HFFc6 (cell line): ENCODE measurements at regions not wholly inside any gene's neighbourhood (a gene's known extent, or its start where the extent isn't known, plus 50 kb on each side); places are given as distances from the start of the nearest gene placed in this dataset.

ENCODE experiments used
- DNase-seq: peaks from one replicate; pipeline ENCODE4 v3.0.0-alpha.2; 2018
- H3K27ac Mint-ChIP-seq: 2 replicates; pipeline ENCODE4 v1.8.0; 2020; ENCODE audit warnings: mild to moderate bottlenecking, mixed read lengths
- H3K27me3 Mint-ChIP-seq: 2 replicates; pipeline ENCODE4 v1.8.0; 2021; ENCODE audit warnings: mild to moderate bottlenecking, moderate library complexity, mixed read lengths; ENCODE audit not compliant: insufficient read depth
- H3K36me3 Mint-ChIP-seq: 2 replicates; pipeline ENCODE4 v1.8.0; 2021; ENCODE audit warnings: low read depth, mixed read lengths
- H3K4me1 Mint-ChIP-seq: 2 replicates; pipeline ENCODE4 v1.8.0; 2020; ENCODE audit warnings: low read depth, mixed read lengths
- H3K4me3 Mint-ChIP-seq: 2 replicates; pipeline ENCODE4 v1.8.0; 2020; ENCODE audit warnings: mild to moderate bottlenecking, moderate library complexity, mixed read lengths
- H3K9me3 Mint-ChIP-seq: 2 replicates; pipeline ENCODE4 v1.8.0; 2020; ENCODE audit warnings: mild to moderate bottlenecking, mixed read lengths
- CTCF ChIP-seq: fragments of 200-600 bp; sonication (generic); IDR thresholded peaks from 2 replicates; pipeline ENCODE4 v1.5.0; 2021; ENCODE audit warnings: antibody characterized with exemption, mild to moderate bottlenecking

GRCh38 chr5:165149431-165149830, 1644.0 kb downstream of the MAT2B start:
- no peak for TF ChIP-seq CTCF
- H3K36me3 Mint-ChIP-seq, result no peaks in the 10 kb centered on the region
- no peak for DNase-seq
- H3K4me3 Mint-ChIP-seq, result no peak overlapping the region
- H3K27ac Mint-ChIP-seq, result no peak overlapping the region
- H3K4me1 Mint-ChIP-seq, result no peaks in the 10 kb centered on the region
- H3K27me3 Mint-ChIP-seq, result no peaks in the 10 kb centered on the region
- H3K9me3 Mint-ChIP-seq, result peaks cover 52% of the 10 kb centered on the region

GRCh38 chr5:165152058-165152457, 1646.6 kb downstream of the MAT2B start:
- Mint-ChIP-seq H3K4me1 (no peaks in the 10 kb centered on the region), H3K9me3 (peaks cover 45% of the 10 kb centered on the region), H3K4me3 (no peak overlapping the region), H3K27ac (no peak overlapping the region), H3K36me3 (no peaks in the 10 kb centered on the region), H3K27me3 (no peaks in the 10 kb centered on the region; the same call in 1 of the 2 replicates)
- TF ChIP-seq CTCF, result no peak
- DNase-seq, result no peak

GRCh38 chr5:165157219-165157618, 1651.8 kb downstream of the MAT2B start:
- peaks cover 43% of the 10 kb centered on the region for H3K9me3 Mint-ChIP-seq
- no peaks in the 10 kb centered on the region for H3K36me3 Mint-ChIP-seq
- no peaks in the 10 kb centered on the region for H3K4me1 Mint-ChIP-seq
- TF ChIP-seq CTCF, result no peak
- no peak overlapping the region for H3K4me3 Mint-ChIP-seq
- no peak for DNase-seq
- H3K27ac Mint-ChIP-seq, result no peak overlapping the region
- no peaks in the 10 kb centered on the region; the same call in 1 of the 2 replicates for H3K27me3 Mint-ChIP-seq

- no peak overlapping the region for H3K4me3 Mint-ChIP-seq
- peaks cover 33% of the 10 kb centered on the region for H3K9me3 Mint-ChIP-seq
- TF ChIP-seq CTCF, result no peak
- no peaks in the 10 kb centered on the region for H3K36me3 Mint-ChIP-seq
- no peak overlapping the region for H3K27ac Mint-ChIP-seq
- no peaks in the 10 kb centered on the region for H3K27me3 Mint-ChIP-seq
- H3K4me1 Mint-ChIP-seq, result no peaks in the 10 kb centered on the region
- no peak for DNase-seq
Observed at GRCh38 chr5:165161204-165161603, 1655.8 kb downstream of the MAT2B start.

- H3K36me3 Mint-ChIP-seq, result no peaks in the 10 kb centered on the region
- no peaks in the 10 kb centered on the region for H3K4me1 Mint-ChIP-seq
- no peaks in the 10 kb centered on the region for H3K27me3 Mint-ChIP-seq
- TF ChIP-seq CTCF, result no peak
- H3K27ac Mint-ChIP-seq, result no peak overlapping the region
- peaks cover 21% of the 10 kb centered on the region for H3K9me3 Mint-ChIP-seq
- no peak overlapping the region for H3K4me3 Mint-ChIP-seq
- no peak for DNase-seq
Observed at GRCh38 chr5:165163861-165164260, 1658.4 kb downstream of the MAT2B start.

GRCh38 chr5:165173651-165174050, 1668.2 kb downstream of the MAT2B start:
- no peaks in the 10 kb centered on the region for H3K4me1 Mint-ChIP-seq
- no peak for TF ChIP-seq CTCF
- no peaks in the 10 kb centered on the region for H3K36me3 Mint-ChIP-seq
- H3K9me3 Mint-ChIP-seq, result peaks cover 38% of the 10 kb centered on the region
- no peak for DNase-seq
- no peaks in the 10 kb centered on the region for H3K27me3 Mint-ChIP-seq
- H3K27ac Mint-ChIP-seq, result no peak overlapping the region
- H3K4me3 Mint-ChIP-seq, result no peak overlapping the region
